Fibroblast of pulmonary artery (primary cell): ENCODE measurements at regions not wholly inside any gene's neighbourhood (a gene's known extent, or its start where the extent isn't known, plus 50 kb on each side); places are given as distances from the start of the nearest gene placed in this dataset.

Experiments used
- DNase-seq: peaks from one replicate; pipeline ENCODE4 v3.0.0-alpha.2; 2010; ENCODE audit warnings: low read depth
- H3K4me3 ChIP-seq: replicated peaks from 2 replicates; pipeline ENCODE4 v1.5.1; 2011; ENCODE audit warnings: low read depth, mild to moderate bottlenecking, control low read depth, low read length, moderate library complexity
- CTCF ChIP-seq: IDR thresholded peaks from 2 replicates; pipeline ENCODE4 v1.5.1; 2011; ENCODE audit warnings: mild to moderate bottlenecking, control low read depth, low read length, inconsistent platforms; ENCODE audit errors: missing control alignments

GRCh38 chr19:28886708-28887107 is 326.2 kb downstream of the UQCRFS1 start:
- DNase-seq, result no peak
- no peak overlapping the region for H3K4me3 ChIP-seq
- TF ChIP-seq CTCF, result no peak

- DNase-seq, result no peak
- TF ChIP-seq CTCF, result no peak
- H3K4me3 ChIP-seq, result no peak overlapping the region
Observed at GRCh38 chr19:28885965-28886364, 327.0 kb downstream of the UQCRFS1 start.

DNA sequence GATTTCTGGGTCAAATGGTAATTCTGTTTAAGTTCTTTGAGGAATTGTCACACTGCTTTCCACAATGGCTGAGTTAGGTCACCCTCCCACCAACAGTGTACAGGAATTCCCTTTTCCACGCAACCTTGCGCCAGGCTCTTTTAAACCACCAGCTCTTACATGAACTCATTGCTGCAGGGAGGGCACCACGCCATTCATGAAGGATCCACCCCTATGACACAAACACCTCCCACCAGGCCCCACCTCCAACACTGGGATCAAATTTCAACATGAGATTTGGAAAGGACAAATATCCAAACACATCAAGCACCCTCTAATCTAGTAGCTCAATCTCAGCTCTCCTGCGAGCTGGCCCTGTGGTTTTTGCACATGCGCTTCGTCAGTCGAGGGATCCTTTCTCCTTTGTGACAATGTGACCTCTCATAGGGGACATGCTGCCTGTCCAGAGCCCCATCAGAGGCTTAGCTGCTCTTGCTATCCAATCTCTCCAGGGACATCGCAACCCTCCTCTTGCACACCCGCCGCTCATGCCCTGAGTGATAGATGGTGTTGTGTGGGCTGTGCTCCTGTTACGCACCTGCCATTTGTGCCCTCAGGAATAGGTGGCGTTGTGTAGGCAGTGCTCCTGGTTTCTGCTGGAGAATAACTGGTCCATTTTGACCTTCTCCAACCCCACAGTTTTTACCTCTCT is 328.0 kb downstream of the UQCRFS1 start:
- no peak for DNase-seq
- TF ChIP-seq CTCF, result no peak
- H3K4me3 ChIP-seq, result no peak overlapping the region

DNA sequence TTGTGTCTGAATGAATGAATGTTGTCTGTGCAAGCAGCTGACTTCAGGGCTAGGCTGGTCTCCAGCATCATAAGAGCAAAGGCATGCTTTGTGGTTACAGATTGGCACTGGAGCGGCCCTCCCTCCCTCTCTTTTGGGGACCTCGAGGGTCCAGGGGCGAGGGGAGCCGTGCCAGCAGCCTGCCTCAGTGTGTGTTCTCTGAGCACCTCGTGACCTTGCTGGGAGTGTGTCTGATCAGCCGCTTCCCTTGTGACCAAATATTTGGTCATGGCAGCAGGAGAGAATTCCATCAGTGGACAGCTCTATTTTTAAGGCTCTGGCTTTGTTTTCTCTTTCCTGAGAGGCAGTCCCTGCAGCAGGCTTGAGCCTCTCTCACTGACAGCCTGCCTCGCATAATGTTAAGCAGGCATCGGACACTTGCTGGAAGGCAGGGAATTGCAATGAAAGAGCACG is 329.7 kb downstream of the UQCRFS1 start:
- DNase-seq, result peak; percentile 7
- TF ChIP-seq CTCF, result no peak
- H3K4me3 ChIP-seq, result no peak overlapping the region

DNA sequence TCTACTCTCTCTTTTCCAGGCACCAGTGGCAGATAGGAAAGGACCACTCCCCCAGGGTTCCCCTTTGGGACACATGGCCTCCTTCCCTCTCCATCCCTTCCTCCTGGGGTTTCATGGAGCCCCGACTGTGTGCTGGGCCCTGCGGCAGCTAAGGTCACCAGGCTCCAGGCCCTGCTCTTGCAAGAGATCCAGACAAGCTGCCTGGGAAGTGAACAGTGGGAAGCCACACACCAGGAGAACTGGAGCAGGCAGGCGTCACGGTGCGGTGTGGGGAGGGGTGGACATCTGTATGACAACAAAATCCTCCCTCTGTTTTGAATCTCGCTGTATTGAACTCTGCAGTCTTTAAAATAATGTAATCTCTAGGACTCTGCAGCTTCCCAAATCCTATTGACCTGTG is 330.1 kb downstream of the UQCRFS1 start:
- DNase-seq, result no peak
- no peak overlapping the region for H3K4me3 ChIP-seq
- no peak for TF ChIP-seq CTCF

DNA sequence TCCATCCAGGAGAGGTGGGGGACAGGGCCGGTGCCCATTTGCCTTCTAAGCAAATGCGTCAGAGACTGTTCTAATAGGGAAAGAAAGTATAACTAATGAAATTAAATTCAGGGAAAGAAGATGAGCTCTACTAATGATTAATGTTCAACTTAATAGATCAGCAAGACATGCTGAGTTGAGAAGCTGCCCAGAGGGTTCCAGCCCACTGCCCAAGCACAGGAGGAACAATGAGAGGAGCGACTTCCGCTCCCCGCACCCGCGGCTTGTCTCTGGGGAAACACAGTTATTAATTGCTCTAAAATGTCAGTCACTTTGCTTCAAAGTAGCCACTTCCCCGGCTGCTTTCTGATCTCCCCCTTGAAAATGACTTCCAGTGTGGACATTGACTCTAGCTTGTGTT is 331.3 kb downstream of the UQCRFS1 start:
- DNase-seq, result no peak
- no peak overlapping the region for H3K4me3 ChIP-seq
- no peak for TF ChIP-seq CTCF

- H3K4me3 ChIP-seq, result no peak overlapping the region
- TF ChIP-seq CTCF, result no peak
- no peak for DNase-seq
Observed at GRCh38 chr19:28880735-28881401, 332.1 kb downstream of the UQCRFS1 start.
